ENCODE measurements at regions not wholly inside any gene's neighbourhood (a gene's known extent, or its start where the extent isn't known, plus 50 kb on each side); places are given as distances from the start of the nearest gene placed in this dataset.

DNA sequence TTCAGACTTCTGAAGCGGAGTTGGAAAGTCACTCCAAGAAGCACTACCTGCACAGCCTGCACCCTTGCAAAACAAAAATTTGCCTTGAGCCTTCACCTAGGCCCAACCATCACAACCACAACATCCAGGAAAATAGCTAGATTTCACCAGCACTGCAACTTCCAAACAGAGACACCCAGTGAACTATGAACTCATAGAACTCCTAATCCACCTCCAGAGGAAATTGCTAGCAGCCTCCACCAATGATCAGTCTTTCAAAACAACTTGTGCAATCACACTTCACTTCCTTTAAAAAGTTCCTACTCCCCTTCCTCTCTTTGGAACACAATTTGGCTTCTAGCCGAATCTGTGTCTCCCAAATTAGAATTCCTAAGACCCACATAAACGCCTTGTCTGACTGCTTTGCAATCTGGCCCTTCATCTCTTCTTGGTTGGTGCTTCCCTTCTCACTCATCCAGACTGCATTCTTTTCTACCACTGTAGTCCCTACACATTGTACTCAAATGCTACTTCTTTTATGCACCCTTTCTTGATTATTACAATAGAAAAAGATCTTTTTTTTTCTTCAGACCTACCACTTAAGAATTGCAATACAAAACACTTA lies 489.2 kb upstream of the ARGLU1 start:
- Histone ChIP-seq H3K27ac (ENCODE audit: insufficient read depth, low read depth, low read length, poor library complexity, severe bottlenecking) (no peak overlapping the region), H3K36me3 (ENCODE audit: control insufficient read depth, insufficient read depth, low read length) (no peaks in the 10 kb centered on the region), H3K9me3 (ENCODE audit: control insufficient read depth, low read length) (no peaks in the 10 kb centered on the region), H3K4me1 (ENCODE audit: control insufficient read depth, insufficient read depth, low read length) (no peaks in the 10 kb centered on the region), H3K4me3 (ENCODE audit: insufficient read depth, low read depth, low read length) (no peak overlapping the region), H3K27me3 (ENCODE audit: control insufficient read depth, insufficient read depth, low read length, poor library complexity, severe bottlenecking) (no peaks in the 10 kb centered on the region)
- 89 to 96% methylated on average over 3 of the region's 3 CpGs for WGBS, 2 experiments

DNA sequence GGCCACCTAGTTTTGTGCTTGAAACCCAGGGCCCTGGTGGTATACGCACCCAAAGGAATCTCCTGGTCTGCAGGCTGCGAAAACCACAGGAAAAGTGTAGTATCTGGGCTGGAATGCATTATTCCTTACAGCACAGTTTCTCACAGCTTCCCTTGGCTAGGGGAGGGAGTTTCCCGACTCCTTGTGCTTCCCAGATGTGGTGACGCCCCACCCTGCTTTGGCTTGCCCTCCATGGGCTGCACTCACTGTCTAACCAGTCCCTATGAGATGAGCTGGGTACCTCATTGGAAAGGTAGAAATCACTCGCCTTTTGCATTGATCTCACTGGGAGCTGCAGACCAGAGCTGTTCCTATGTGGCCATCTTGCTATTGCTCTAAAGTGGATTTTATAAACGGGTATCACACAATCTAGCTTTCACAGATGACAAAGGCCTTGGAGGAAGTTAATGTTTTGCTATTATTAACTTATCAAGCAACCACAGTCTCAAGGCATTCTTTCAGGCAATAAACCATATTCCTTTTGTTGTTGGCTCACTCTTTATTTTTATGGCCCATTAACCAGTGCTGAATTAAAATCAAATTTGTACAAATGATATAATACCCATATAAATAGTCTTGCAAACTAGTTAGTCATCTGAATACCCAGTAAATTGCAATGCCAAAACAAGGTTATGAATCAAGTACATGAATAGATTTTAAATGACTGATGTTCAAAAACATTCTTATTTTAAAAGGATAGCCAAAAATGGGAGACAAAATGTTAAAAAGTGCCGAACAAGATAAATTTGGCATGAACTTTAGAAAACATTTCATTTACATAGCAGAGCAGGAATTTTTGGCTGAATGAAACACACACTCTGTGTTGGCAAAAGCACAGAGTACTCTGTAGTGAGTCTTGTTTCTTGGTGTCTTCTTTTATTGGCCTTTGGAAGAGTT lies 475.4 kb upstream of the ARGLU1 start:
- H3K36me3 ChIP-seq (ENCODE audit: control insufficient read depth, insufficient read depth, low read length) = no peaks in the 10 kb centered on the region
- H3K27me3 ChIP-seq (ENCODE audit: control insufficient read depth, insufficient read depth, low read length, poor library complexity, severe bottlenecking) = no peaks in the 10 kb centered on the region
- no peak overlapping the region for H3K27ac ChIP-seq (ENCODE audit: insufficient read depth, low read depth, low read length, poor library complexity, severe bottlenecking)
- H3K9me3 ChIP-seq (ENCODE audit: control insufficient read depth, low read length) = no peaks in the 10 kb centered on the region
- H3K4me1 ChIP-seq (ENCODE audit: control insufficient read depth, insufficient read depth, low read length) = no peaks in the 10 kb centered on the region
- no peak overlapping the region for H3K4me3 ChIP-seq (ENCODE audit: insufficient read depth, low read depth, low read length)
- WGBS, 2 experiments = 96 to 98% methylated on average over 6 to 7 of the region's 7 CpGs

DNA sequence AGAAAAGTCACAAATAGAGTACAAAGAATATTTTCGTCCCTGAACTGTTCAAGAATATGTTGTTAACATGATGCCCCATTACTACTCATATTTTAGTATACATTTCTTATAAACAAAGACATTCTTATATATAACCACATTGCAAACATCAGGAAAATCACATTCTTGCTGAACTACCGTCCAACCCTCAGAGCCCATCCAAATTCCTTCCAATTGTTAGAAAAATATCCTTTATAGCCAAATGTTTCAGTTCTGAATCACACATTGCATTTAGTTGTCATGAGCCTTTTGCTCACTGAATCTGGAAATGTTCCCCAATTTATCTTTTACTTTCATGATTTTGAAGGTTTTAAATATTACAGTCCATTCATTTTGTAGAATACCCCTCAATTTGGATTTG lies 467.8 kb upstream of the ARGLU1 start:
- 86 to 94% methylated on average over 2 of the region's 2 CpGs for WGBS, 2 experiments
- H3K4me3 ChIP-seq (ENCODE audit: insufficient read depth, low read depth, low read length) = no peak overlapping the region
- no peaks in the 10 kb centered on the region for H3K36me3 ChIP-seq (ENCODE audit: control insufficient read depth, insufficient read depth, low read length)
- H3K27me3 ChIP-seq (ENCODE audit: control insufficient read depth, insufficient read depth, low read length, poor library complexity, severe bottlenecking) = no peaks in the 10 kb centered on the region
- H3K9me3 ChIP-seq (ENCODE audit: control insufficient read depth, low read length) = no peaks in the 10 kb centered on the region
- no peaks in the 10 kb centered on the region for H3K4me1 ChIP-seq (ENCODE audit: control insufficient read depth, insufficient read depth, low read length)
- no peak overlapping the region for H3K27ac ChIP-seq (ENCODE audit: insufficient read depth, low read depth, low read length, poor library complexity, severe bottlenecking)

- H3K36me3 ChIP-seq (ENCODE audit: control insufficient read depth, insufficient read depth, low read length) = no peaks in the 10 kb centered on the region
- H3K4me1 ChIP-seq (ENCODE audit: control insufficient read depth, insufficient read depth, low read length) = no peaks in the 10 kb centered on the region
- no peak overlapping the region for H3K4me3 ChIP-seq (ENCODE audit: insufficient read depth, low read depth, low read length)
- H3K27ac ChIP-seq (ENCODE audit: insufficient read depth, low read depth, low read length, poor library complexity, severe bottlenecking) = no peak overlapping the region
- H3K9me3 ChIP-seq (ENCODE audit: control insufficient read depth, low read length) = no peaks in the 10 kb centered on the region
- 94% methylated on average over 6 of the region's 6 CpGs for WGBS, 2 experiments
- no peaks in the 10 kb centered on the region for H3K27me3 ChIP-seq (ENCODE audit: control insufficient read depth, insufficient read depth, low read length, poor library complexity, severe bottlenecking)
Measured at GRCh38 chr13:107035186-107035585, 467.2 kb upstream of the ARGLU1 start.

DNA sequence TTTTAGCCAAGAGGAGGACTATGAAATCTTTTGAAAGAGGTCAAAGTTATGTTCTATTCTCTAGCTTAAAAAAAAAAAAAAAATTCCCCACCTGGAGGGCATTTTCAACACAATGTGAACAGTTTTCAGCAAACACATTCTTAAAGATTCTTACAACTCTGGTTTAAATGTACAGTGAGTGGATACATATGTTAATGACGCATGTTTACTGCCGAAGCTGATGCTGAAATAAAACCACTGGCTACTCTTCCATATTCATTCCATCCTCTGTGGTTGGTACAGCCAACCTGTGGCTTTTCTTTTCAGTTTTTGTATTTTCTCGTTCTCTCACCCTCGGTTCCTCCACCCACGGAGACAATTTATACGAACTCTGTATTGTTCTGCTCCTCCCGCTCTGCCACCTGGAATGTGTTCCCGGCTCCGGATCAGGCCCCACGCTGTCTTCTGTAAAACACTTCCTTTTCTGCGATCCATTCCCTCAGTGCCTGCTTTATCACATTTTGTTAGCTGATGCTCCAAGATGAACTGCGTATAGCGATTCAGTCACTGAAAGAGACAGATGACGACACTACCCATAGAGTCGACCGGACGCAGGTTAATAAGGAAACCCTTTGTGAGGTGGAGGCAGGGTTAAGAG lies 466.4 kb upstream of the ARGLU1 start:
- Histone ChIP-seq H3K27me3 (ENCODE audit: control insufficient read depth, insufficient read depth, low read length, poor library complexity, severe bottlenecking) (no peaks in the 10 kb centered on the region), H3K4me1 (ENCODE audit: control insufficient read depth, insufficient read depth, low read length) (no peaks in the 10 kb centered on the region), H3K27ac (ENCODE audit: insufficient read depth, low read depth, low read length, poor library complexity, severe bottlenecking) (no peak overlapping the region), H3K4me3 (ENCODE audit: insufficient read depth, low read depth, low read length) (no peak overlapping the region), H3K36me3 (ENCODE audit: control insufficient read depth, insufficient read depth, low read length) (no peaks in the 10 kb centered on the region), H3K9me3 (ENCODE audit: control insufficient read depth, low read length) (no peaks in the 10 kb centered on the region)
- 75 to 78% methylated on average over 17 of the region's 17 CpGs for WGBS, 2 experiments

- WGBS, 2 experiments = 98 to 100% methylated on average over 1 to 2 of the region's 2 CpGs
- Histone ChIP-seq H3K36me3 (ENCODE audit: control insufficient read depth, insufficient read depth, low read length) (no peaks in the 10 kb centered on the region), H3K27me3 (ENCODE audit: control insufficient read depth, insufficient read depth, low read length, poor library complexity, severe bottlenecking) (no peaks in the 10 kb centered on the region), H3K4me1 (ENCODE audit: control insufficient read depth, insufficient read depth, low read length) (no peaks in the 10 kb centered on the region), H3K27ac (ENCODE audit: insufficient read depth, low read depth, low read length, poor library complexity, severe bottlenecking) (no peak overlapping the region), H3K4me3 (ENCODE audit: insufficient read depth, low read depth, low read length) (no peak overlapping the region), H3K9me3 (ENCODE audit: control insufficient read depth, low read length) (no peaks in the 10 kb centered on the region)
Measured at GRCh38 chr13:107031716-107032115, 463.8 kb upstream of the ARGLU1 start.

- no peaks in the 10 kb centered on the region for H3K9me3 ChIP-seq (ENCODE audit: control insufficient read depth, low read length)
- H3K4me3 ChIP-seq (ENCODE audit: insufficient read depth, low read depth, low read length) = no peak overlapping the region
- no peaks in the 10 kb centered on the region for H3K36me3 ChIP-seq (ENCODE audit: control insufficient read depth, insufficient read depth, low read length)
- H3K27me3 ChIP-seq (ENCODE audit: control insufficient read depth, insufficient read depth, low read length, poor library complexity, severe bottlenecking) = no peaks in the 10 kb centered on the region
- H3K27ac ChIP-seq (ENCODE audit: insufficient read depth, low read depth, low read length, poor library complexity, severe bottlenecking) = no peak overlapping the region
- no peaks in the 10 kb centered on the region for H3K4me1 ChIP-seq (ENCODE audit: control insufficient read depth, insufficient read depth, low read length)
- WGBS, 2 experiments = 94 to 96% methylated on average over 8 of the region's 8 CpGs
Measured at GRCh38 chr13:107028751-107029150, 460.8 kb upstream of the ARGLU1 start.

GRCh38 chr13:107025991-107026390 lies 458.1 kb upstream of the ARGLU1 start:
- no peaks in the 10 kb centered on the region for H3K4me1 ChIP-seq (ENCODE audit: control insufficient read depth, insufficient read depth, low read length)
- no peaks in the 10 kb centered on the region for H3K27me3 ChIP-seq (ENCODE audit: control insufficient read depth, insufficient read depth, low read length, poor library complexity, severe bottlenecking)
- H3K9me3 ChIP-seq (ENCODE audit: control insufficient read depth, low read length) = no peaks in the 10 kb centered on the region
- 90 to 94% methylated on average over 1 of the region's 1 CpG for WGBS, 2 experiments
- H3K4me3 ChIP-seq (ENCODE audit: insufficient read depth, low read depth, low read length) = no peak overlapping the region
- H3K27ac ChIP-seq (ENCODE audit: insufficient read depth, low read depth, low read length, poor library complexity, severe bottlenecking) = no peak overlapping the region
- H3K36me3 ChIP-seq (ENCODE audit: control insufficient read depth, insufficient read depth, low read length) = no peaks in the 10 kb centered on the region

- no peak overlapping the region for H3K4me3 ChIP-seq (ENCODE audit: insufficient read depth, low read depth, low read length)
- H3K27ac ChIP-seq (ENCODE audit: insufficient read depth, low read depth, low read length, poor library complexity, severe bottlenecking) = no peak overlapping the region
- H3K27me3 ChIP-seq (ENCODE audit: control insufficient read depth, insufficient read depth, low read length, poor library complexity, severe bottlenecking) = no peaks in the 10 kb centered on the region
- no peaks in the 10 kb centered on the region for H3K36me3 ChIP-seq (ENCODE audit: control insufficient read depth, insufficient read depth, low read length)
- no peaks in the 10 kb centered on the region for H3K4me1 ChIP-seq (ENCODE audit: control insufficient read depth, insufficient read depth, low read length)
- whole genome bisulfite sequencing, 2 experiments = 90 to 92% methylated on average over 2 of the region's 2 CpGs
- no peaks in the 10 kb centered on the region for H3K9me3 ChIP-seq (ENCODE audit: control insufficient read depth, low read length)
Measured at GRCh38 chr13:107023335-107023734, 455.4 kb upstream of the ARGLU1 start.

- H3K4me3 ChIP-seq (ENCODE audit: insufficient read depth, low read depth, low read length) = no peak overlapping the region
- no peaks in the 10 kb centered on the region for H3K4me1 ChIP-seq (ENCODE audit: control insufficient read depth, insufficient read depth, low read length)
- no peaks in the 10 kb centered on the region for H3K36me3 ChIP-seq (ENCODE audit: control insufficient read depth, insufficient read depth, low read length)
- H3K9me3 ChIP-seq (ENCODE audit: control insufficient read depth, low read length) = no peaks in the 10 kb centered on the region
- H3K27me3 ChIP-seq (ENCODE audit: control insufficient read depth, insufficient read depth, low read length, poor library complexity, severe bottlenecking) = no peaks in the 10 kb centered on the region
- 92 to 93% methylated on average over 7 of the region's 7 CpGs for WGBS, 2 experiments
- H3K27ac ChIP-seq (ENCODE audit: insufficient read depth, low read depth, low read length, poor library complexity, severe bottlenecking) = no peak overlapping the region
Measured at GRCh38 chr13:107020393-107020792, 452.5 kb upstream of the ARGLU1 start.
